ENCODE measurements at regions not wholly inside any gene's neighbourhood (a gene's known extent, or its start where the extent isn't known, plus 50 kb on each side); places are given as distances from the start of the nearest gene placed in this dataset.
"Not testable (repeated sequence)": the region's sequence is repeated elsewhere in the genome, so short reads cannot be mapped to it uniquely, and the experiment has no call there.

DNA sequence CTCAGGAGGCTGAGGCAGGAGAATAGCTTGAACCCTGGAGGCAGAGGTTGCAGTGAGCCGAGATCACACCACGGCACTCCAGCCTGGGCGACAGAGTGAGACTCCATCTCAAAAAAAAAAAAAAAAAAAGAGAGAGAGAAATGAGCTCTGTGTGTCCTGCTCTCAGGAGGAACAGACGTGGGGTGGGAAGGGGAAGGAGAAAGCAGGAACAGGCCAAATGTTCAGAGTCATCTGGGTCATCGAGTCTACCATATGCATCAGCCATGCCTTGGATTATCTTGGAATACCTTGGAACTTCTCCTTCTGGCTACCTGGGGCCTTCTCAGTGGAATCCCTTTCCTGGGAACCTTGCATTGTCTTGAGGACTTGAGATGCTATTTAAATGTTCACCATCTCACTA, 51.7 kb upstream of the ZFHX3 start:
- H3K27me3 ChIP-seq (ENCODE audit: control insufficient read depth in 1 of 2, insufficient read depth in 2 of 2, low read length in 2 of 2); FAIRE-seq; H3K27ac ChIP-seq (ENCODE audit: extremely low read length, insufficient read depth, low read length); POLR2A ChIA-PET; H3K4me2 ChIP-seq (ENCODE audit: low read depth, low read length); intact Hi-C loops (cut with micrococcal nuclease; ENCODE audit: unreplicated experiment); in situ Hi-C loops (cut with HindIII; ENCODE audit: extremely low pct_ligation_motif_present, low pct_unique_long_range_greater_than_20kb); H3K79me2 ChIP-seq (ENCODE audit: insufficient read depth, low read length); H4K20me1 ChIP-seq (ENCODE audit: insufficient read depth, low read length); ATAC-seq; H3K36me3 ChIP-seq (replicated peaks in 1 of 2; ENCODE audit: control insufficient read depth in 1 of 2, insufficient read depth in 2 of 2, low read length in 2 of 2); H2AFZ ChIP-seq (ENCODE audit: low read length); BruUV-seq (replicated peaks); H3K4me1 ChIP-seq (ENCODE audit: insufficient read depth, low read length); CTCF ChIA-PET (ENCODE audit: low intra/inter-chr PET ratio, low total read pairs); H3K9me3 ChIP-seq (ENCODE audit: low read length); H3K4me3 ChIP-seq (replicated peaks in 1 of 3; ENCODE audit: insufficient read depth in 1 of 3, low read depth in 2 of 3, low read length in 3 of 3); DNase-seq (ENCODE audit: low spot score); H3K9ac ChIP-seq (ENCODE audit: insufficient read depth, low read depth, low read length): not testable (repeated sequence)
- WGBS (ENCODE audit: low lambda C conversion rate), result 48% methylated on average over 5 of the region's 5 CpGs

All from HepG2 (cell line).